ENCODE measurements at regions not wholly inside any gene's neighbourhood (a gene's known extent, or its start where the extent isn't known, plus 50 kb on each side); places are given as distances from the start of the nearest gene placed in this dataset.
"Not testable (repeated sequence)": the region's sequence is repeated elsewhere in the genome, so short reads cannot be mapped to it uniquely, and the experiment has no call there.

DNA sequence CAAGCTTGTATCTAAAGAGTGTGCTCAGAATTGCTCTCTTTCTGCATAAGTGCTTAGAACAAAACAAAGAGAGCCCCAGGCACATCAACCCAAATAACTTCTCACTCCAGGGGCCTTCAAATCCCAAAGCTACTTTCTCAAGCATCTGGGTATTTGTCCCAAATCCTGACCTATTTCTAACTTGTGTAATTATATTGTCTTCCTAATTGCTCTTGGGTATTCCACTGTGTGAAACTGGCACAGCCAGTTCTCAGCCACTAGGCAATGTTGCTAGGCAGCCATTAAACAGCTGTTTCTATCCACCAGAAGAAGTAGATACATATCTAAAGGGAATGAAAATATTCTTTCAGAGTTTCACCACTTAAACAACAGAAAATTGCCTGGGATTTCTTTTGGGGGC, 198.8 kb downstream of the PRELID2 start:
- DNase-seq (ENCODE audit: low spot score) = no peak
- no peak for TF ChIP-seq CTCF (IDR thresholded peaks at IDR 0.05; ENCODE audit: borderline replicate concordance, control extremely low read depth, extremely low read depth, insufficient read depth, missing control alignments)
- in situ Hi-C loops (cut with MboI; ENCODE audit: low sequenced_read_pairs, unreplicated experiment) = no loop called here

DNA sequence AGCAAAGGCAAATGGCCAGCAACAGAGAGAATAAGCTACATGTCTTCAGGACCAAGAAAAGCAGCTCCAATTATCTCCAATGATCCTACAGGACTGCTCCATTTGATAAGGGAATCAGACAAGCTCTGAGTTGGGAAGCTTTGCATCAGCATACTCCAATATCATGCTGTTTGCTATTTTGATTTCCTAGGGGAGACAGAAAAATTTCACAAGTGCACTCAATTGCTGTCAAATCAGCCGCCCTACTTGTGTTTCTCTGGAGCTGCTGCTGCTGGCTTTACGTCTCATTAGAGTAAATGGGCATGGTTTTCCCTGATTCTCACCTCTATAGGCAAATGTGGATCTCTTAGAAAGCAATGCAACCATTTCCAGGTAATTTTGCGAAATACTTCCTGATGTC, 201.7 kb downstream of the PRELID2 start:
- in situ Hi-C loops (cut with MboI; ENCODE audit: low sequenced_read_pairs, unreplicated experiment) = no loop called here
- no peak for DNase-seq (ENCODE audit: low spot score)
- TF ChIP-seq CTCF (IDR thresholded peaks at IDR 0.05; ENCODE audit: borderline replicate concordance, control extremely low read depth, extremely low read depth, insufficient read depth, missing control alignments) = no peak

DNA sequence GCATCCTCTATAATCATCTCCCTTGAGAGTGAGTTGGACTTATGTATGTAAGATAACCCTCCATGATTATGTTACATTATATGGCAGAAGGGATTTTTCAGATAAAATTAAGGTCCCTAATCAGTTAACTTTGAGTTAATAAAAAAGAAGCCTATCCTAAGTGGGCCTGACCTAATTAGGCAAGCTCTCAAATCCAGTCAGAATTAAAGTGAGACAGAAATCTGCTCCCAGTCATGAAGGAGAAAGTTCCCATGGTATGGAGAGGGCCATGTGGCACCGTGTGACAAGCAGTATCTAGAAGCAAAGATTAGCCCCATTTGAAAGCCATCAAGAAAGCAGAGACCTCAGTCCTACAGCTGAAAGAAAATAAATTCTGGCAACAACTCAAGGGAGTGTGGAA, 202.4 kb downstream of the PRELID2 start:
- no peak for DNase-seq (ENCODE audit: low spot score)
- TF ChIP-seq CTCF (IDR thresholded peaks at IDR 0.05; ENCODE audit: borderline replicate concordance, control extremely low read depth, extremely low read depth, insufficient read depth, missing control alignments) = no peak
- in situ Hi-C loops (cut with MboI; ENCODE audit: low sequenced_read_pairs, unreplicated experiment) = no loop called here

- no peak for TF ChIP-seq CTCF (IDR thresholded peaks at IDR 0.05; ENCODE audit: borderline replicate concordance, control extremely low read depth, extremely low read depth, insufficient read depth, missing control alignments)
- DNase-seq (ENCODE audit: low spot score) = no peak
- in situ Hi-C loops (cut with MboI; ENCODE audit: low sequenced_read_pairs, unreplicated experiment) = no loop called here
Observed at GRCh38 chr5:145629047-145629446, 206.1 kb downstream of the PRELID2 start.

GRCh38 chr5:145628525-145628924, 206.6 kb downstream of the PRELID2 start:
- in situ Hi-C loops (cut with MboI; ENCODE audit: low sequenced_read_pairs, unreplicated experiment) = no loop called here
- no peak for TF ChIP-seq CTCF (IDR thresholded peaks at IDR 0.05; ENCODE audit: borderline replicate concordance, control extremely low read depth, extremely low read depth, insufficient read depth, missing control alignments)

GRCh38 chr5:145619806-145620310, 215.3 kb downstream of the PRELID2 start:
- in situ Hi-C loops (cut with MboI; ENCODE audit: low sequenced_read_pairs, unreplicated experiment) = no loop called here
- no peak for DNase-seq (ENCODE audit: low spot score)
- no peak for TF ChIP-seq CTCF (IDR thresholded peaks at IDR 0.05; ENCODE audit: borderline replicate concordance, control extremely low read depth, extremely low read depth, insufficient read depth, missing control alignments)

More at GRCh38 chr5:145628525-145628924, 206.6 kb downstream of the PRELID2 start:
- DNase-seq (ENCODE audit: low spot score) = no peak

- DNase-seq (ENCODE audit: low spot score); in situ Hi-C loops (cut with MboI; ENCODE audit: low sequenced_read_pairs, unreplicated experiment): not testable (repeated sequence)
Observed at GRCh38 chr5:145616739-145617138, 218.4 kb downstream of the PRELID2 start.

All from GM13976 (cell line).